ENCODE measurements at regions not wholly inside any gene's neighbourhood (a gene's known extent, or its start where the extent isn't known, plus 50 kb on each side); places are given as distances from the start of the nearest gene placed in this dataset.

DNA sequence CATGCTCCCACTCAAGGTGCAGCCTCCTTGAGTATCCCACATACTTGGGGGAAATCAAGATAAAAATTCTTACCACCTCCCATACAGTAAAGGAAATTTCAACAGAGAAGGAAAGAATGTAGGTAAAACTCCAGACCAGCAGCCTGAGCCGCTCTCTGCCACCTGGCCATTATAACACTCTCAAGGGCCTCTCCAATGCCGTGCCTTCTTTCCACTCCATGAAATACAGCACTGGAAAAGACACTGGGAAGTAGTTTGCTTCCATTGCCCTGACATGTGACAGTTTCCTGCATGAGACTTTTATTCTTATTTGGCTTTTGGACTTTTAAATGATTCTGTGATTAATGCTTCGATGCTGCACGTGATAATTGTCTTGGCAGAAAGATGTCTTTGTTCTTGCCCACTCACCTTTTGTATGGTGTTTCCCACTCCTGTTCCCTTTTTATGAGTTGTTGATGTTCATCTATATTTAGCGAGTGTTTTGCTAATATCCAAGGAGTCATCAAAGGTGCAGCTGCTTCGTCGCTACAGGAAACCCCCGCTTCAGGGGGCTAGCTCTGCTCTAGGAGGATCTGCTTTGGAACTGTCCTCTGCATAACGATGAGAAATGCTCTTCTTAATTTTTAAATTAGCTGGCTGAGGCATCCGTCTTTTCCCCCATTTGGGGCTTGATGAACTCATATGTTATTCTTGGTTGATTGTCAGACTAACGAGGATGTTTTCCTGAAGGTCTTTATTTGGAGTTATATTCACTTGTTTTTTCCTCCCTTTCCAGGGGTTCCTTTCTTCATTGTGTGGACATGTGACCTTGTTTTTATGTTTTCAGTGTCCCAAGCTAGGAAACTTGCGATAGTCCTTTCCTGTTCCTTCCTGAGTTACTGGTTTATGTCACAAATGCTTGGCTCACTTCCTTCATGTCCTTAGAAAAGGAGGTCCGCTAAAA, 179.4 kb downstream of the TXNL1 start:
- WGBS (ENCODE audit: insufficient coverage, low coverage, missing lambda C conversion rate), result under 1% methylated on average over 12 of the region's 13 CpGs
- no peak for ATAC-seq
- no peak overlapping the region for H3K4me2 ChIP-seq (ENCODE audit: insufficient read depth, low read length)
- H3K36me3 ChIP-seq (ENCODE audit: control insufficient read depth, insufficient read depth, low read length), result no peaks in the 10 kb centered on the region
- no peak for FAIRE-seq
- no peaks in the 10 kb centered on the region for H3K79me2 ChIP-seq (ENCODE audit: control insufficient read depth, insufficient read depth, low read length)
- H3K9me3 ChIP-seq (replicated peaks; ENCODE audit: control insufficient read depth, insufficient read depth, low read depth, low read length), result no peaks in the 10 kb centered on the region
- H2AFZ ChIP-seq (ENCODE audit: low read depth, low read length), result no peak overlapping the region
- no peak overlapping the region for H3K4me3 ChIP-seq
- no peak for DNase-seq (ENCODE audit: extremely low read depth in 1 of 4, low spot score in 3 of 4)
- BruUV-seq (replicated peaks), result no TSS peak
- no peaks in the 10 kb centered on the region for H3K27me3 ChIP-seq (ENCODE audit: control insufficient read depth in 2 of 2, insufficient read depth in 2 of 2, low read length in 2 of 2)
- CTCF ChIA-PET (ENCODE audit: low intra/inter-chr PET ratio), result no interaction called here
- no peaks in the 10 kb centered on the region for H3K4me1 ChIP-seq (replicated peaks in 1 of 2; ENCODE audit: control insufficient read depth in 2 of 2, insufficient read depth in 2 of 2, low read length in 2 of 2)
- H3K9ac ChIP-seq (ENCODE audit: insufficient read depth in 1 of 2, low read depth in 2 of 2, low read length in 2 of 2), result no peak overlapping the region
- POLR2A ChIA-PET, result no interaction called here
- no peaks in the 10 kb centered on the region for H3K9me1 ChIP-seq (ENCODE audit: control insufficient read depth, insufficient read depth, low read length)
- no peak overlapping the region for H3K27ac ChIP-seq (ENCODE audit: extremely low read depth, low read depth, low read length)
- intact Hi-C loops (cut with micrococcal nuclease), result no loop called here
- TF ChIP-seq ZNF639 (CRISPR knock-in tag; conservative IDR thresholded peaks at IDR 0.05 in 1 of 2, IDR thresholded peaks at IDR 0.05 in 1 of 2), result no peak
- no peak for TF ChIP-seq NCOA1 (IDR thresholded peaks at IDR 0.05; ENCODE audit: low read depth)
- no peak for TF ChIP-seq ZNF311 (CRISPR knock-in tag; IDR thresholded peaks at IDR 0.05)
- in situ Hi-C loops (cut with MboI), result no loop called here
- H4K20me1 ChIP-seq (replicated peaks; ENCODE audit: control insufficient read depth, insufficient read depth, low read length), result no peaks in the 10 kb centered on the region
